Astrocyte of the hippocampus (primary cell): ENCODE measurements at regions not wholly inside any gene's neighbourhood (a gene's known extent, or its start where the extent isn't known, plus 50 kb on each side); places are given as distances from the start of the nearest gene placed in this dataset.
"Not testable (repeated sequence)": the region's sequence is repeated elsewhere in the genome, so short reads cannot be mapped to it uniquely, and the experiment has no call there.

Experiments
- DNase-seq: peaks from one replicate; pipeline ENCODE4 v3.0.0; 2011; ENCODE audit warnings: low read depth, low spot score

DNA sequence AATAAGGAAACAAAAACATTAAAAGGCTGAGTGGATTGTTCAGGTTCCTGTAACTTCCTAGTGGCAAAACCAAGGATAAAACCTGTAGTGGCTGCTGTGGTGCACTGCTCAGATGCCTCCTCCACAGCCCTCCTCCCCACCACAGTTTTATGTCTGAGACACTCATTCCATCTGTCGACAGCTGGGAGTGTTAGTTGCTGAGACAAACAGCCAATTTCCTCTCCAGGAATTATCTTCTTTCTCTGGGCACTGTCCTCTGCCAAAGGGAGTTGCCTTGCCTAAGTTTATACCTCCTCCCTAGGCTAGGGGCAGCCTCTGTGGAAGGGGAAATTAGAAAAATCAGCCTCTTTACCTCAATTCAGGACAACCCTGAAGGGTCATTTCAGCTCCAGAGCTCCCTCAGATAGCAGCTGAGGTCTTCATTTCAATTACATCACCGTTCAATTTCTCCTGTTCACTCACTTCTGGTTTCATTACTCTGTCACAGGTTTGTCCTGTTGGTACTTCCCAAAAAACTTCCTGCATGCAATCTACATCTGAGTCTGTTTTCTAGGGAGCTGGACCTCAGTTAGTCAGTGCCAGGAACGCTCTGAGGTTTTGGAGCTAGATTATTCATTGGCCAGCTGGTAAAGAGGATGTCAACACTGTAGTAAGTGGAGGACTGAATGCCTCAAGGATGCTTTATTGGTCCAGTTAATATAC lies 74.9 kb upstream of the ATP2B1 start:
- DNase-seq = no peak

DNA sequence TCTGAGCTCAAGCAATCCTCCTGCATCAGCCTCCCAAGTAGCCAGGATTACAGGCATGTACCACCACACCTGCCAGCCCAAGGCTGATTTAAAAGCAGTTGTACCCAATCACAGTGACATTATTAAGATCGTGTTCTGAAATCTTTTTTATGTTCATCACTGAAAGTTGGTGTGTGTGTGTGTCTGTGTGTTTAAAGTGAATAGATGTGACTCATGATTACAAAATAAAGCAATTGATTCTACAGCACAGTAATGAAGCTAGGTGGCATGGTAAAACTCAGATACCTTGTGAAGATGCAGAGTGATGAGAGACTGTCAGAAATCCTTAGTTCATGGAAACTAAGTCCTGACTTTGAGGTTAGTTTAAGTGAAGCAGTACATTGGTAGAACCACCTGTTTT lies 74.2 kb upstream of the ATP2B1 start:
- no peak for DNase-seq

DNA sequence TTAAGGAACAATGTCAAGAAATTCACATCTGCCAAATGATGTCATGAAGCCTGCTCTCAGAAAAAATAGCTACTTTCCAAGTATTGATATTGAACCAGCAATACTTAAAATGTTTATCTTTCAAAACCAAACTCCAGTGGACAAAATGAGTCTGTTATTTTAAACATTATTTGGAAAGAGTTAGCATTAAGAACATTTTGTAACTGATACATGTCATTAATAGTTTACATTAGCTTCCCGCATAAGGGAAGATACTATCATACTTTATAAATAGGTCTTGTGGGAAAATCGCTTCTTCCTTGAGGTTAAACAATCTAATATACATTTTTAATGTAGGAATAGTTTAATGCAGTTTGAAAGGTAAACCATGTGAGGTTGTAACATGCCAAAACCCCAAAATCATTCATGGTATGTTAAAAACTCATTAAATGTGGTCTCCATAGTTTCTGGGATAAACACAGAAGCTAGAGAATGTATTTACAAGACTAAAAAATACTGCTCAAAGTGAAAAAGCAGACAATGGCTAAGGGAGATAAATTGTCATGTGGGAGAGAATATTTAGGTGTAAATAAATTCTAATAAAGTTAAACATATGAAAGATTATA lies 73.4 kb upstream of the ATP2B1 start:
- no peak for DNase-seq

DNA sequence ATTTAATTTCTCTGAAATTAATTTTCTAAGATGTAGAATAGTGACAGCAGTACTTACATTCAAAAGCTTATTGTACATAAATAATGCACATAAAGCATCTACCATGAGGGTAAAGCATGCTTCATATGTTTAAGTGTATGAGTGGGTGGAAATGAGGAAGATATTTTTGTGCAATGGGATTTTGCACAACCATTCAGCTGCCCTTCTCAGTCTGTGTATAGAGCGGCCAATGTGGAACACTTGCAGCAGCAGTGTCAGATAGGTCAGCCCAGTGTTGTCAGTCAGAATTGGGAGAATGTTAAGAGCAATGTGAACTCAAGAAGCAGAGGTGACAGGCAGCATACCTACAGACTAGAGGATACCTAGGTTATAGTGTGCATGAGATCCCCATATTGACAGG lies 72.5 kb upstream of the ATP2B1 start:
- no peak for DNase-seq

DNA sequence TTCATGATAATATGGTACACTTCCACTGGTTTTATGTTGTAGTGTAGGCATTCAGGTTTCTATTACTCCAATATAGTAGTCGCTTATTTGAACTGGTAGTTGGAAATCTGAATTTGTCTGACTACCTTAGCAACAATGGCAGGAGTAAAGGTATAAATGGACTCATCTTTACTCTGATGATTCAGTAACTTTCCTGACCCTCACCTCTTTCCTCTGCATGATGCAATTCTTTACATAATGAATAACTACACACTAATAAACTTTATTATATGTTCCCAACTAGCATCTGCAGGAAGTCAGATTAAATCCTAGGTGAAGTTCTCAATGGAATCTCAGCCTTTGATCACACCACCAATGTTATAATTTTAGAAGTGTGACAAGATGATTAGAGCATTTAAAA lies 70.5 kb upstream of the ATP2B1 start:
- no peak for DNase-seq

DNA sequence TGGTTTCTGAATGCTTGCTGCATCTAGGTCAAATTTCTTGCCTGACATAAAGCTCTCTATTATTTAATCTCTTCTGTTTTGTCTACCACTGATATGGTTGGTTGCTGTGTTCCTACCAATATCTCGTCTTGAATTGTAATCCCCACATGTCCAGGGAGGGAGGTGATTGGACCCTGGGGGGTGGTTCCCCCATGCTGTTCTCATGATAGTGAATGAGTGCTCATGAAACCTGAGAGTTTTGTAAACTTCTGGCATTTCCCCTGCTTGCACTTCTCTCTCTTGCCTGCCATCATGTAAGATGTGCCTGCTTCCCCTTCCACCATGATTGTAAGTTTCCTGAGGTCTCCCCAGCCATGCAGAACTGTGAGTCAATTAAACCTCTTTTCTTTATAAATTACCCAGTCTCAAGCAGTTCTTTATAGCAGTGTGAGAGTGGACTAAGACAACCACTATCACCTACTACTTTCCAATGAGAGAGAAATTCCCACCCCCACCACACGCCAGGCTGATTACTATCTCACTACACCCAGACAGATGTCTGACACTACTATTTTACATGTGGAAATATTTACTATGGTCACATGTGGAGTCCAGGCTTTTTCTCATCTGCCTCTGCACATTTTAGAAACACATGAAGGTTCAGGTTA lies 69.2 kb upstream of the ATP2B1 start:
- no peak for DNase-seq

DNA sequence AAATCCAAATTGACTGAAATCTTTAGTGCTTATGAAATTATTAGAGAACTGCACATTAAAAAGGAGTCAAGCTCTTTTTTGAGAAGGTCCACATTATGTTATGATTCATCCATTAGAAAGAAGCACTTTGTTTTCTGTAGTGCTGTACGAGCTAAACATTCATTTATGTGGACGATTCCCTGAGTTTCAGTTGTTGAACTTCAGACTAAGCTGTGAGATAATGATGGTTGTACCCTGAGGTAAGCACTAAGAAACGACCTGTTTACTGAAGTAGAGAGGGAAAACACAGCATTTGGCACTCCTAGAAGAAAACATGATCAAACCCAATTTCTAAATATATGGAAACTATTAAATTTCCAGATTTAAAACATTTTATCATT lies 67.3 kb upstream of the ATP2B1 start:
- no peak for DNase-seq

DNA sequence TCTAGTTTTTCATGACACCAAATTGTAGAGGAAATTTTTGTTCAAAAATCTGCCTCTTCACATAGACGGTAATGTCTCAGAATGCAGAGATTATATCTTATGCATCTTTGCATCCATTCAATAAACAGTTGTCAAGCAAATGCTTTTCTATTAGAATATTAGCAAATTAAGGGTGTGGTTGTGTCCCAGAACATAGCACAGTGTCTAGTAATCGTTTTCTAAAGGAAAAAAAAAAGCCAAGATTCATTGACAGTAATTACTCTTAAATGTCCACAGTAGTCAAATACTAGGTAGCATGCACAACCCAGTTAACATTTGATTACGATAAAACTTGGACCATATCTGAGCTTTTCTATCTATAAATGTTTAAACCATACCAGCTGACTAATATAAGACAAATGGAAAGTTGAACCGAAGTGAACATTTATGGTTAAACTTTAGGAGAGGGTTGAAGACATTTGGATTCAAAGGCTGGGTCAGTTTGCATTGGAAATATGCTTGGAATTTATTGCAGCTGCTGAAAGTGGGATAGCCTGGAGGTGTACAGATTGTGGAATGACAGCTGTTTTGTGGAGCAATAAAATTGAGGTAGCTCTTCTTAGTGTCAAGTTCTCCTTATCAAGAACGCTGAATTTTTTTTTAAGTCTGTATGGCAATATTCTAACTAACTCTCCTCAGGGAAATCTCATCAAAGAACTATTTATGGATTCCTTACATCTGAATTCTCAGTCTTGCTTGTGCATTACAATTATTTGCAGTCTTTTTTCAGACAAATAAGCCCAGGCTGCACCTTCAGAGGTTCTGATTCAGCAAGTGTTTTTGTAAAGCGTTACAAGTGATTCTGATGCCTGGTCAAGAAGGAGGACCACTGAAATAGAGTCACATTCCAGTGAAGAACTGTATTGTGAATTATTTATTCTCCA lies 66.7 kb upstream of the ATP2B1 start:
- no peak for DNase-seq

DNA sequence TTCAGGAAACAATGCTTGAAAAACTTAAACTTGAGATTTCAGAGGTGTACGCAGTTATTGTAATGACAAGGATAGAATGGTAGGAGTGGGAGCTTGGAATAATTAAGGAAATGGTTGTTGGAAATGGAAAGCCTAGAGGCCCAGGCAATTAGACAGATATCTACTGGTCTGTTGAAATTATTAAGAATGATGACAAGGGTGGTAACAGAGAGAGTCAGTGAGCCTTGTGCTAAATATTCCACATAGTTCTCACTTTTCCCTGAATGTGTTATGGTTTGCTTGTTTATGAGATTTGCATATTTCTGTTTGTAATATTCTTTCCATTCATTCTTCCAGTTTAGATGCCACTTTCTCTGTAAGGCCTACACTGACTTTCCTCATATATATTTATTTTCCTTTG lies 66.0 kb upstream of the ATP2B1 start:
- no peak for DNase-seq

DNA sequence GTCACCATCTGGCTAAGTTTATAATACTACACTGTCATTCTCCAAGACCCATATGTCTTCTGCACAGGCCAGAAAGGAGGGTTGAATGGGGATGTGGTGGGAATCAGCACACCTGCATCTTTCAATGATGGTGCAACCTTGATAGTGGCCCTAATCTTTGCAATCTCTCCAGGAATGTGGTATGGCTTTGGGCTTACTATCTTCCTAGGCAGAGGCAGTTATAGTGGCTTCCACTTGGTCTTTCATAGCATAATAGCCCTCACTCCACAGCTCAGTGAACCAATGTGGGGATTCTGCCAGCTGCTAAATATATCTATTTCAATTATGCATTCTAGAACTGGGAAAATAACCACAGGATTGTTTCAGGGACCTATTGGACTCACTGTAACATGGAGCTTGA lies 61.8 kb upstream of the ATP2B1 start:
- DNase-seq = peak; percentile 45

DNA sequence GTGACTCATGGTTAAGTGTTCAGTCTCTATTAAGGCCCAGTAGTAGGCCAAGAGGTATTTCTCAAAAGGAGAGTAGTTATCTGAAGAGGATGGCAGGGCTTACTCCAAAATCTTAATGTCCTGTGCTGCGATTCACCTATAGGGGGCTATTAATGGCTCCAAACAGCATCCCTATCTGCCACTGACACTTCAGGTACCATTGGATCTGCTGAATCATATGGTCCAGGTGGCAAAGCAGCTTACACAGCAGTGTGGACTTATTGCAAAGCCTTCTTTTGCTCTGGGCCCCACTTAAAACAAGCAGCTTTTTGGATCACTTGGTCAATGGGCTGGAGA lies 60.8 kb upstream of the ATP2B1 start:
- no peak for DNase-seq

DNA sequence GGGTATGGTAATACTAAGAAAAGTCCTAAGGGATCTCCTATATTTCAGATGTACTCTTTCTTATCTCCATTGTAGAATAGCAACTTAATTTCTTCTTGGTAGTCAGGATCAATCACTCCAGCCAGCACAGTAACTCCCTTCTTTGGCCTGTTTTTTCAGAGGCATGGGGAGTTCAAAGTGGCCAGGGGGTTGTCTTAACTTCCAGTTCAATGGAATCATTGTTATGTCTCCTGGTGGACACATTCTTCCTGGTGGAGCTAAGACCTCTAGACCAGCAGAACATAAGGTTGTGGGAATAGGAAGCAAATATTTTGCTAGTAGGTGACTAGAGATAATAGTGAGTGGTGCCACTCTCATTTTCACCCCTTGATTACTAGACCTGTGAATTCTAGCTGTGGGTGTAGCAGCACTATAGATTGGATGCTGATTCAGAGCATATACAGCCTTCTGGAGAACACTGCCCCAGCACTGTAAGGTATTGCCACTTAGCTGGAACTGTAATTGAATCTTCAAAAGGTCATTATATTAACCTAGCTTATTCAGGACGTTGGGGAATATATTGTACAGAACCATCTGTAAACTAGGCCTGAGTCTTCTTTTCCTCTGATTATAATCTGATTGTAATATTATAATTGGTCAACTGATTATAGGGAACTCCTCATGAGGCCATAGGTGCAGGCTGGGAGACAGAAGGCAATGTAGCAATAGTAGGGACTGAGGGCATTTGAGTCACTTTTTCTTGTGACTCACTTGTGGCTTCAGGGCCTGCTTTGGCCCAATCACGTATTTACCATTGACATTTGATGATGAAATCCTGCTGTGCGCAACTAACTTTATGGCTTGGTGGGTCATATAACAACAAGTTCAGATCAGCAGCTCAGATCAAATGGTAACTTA lies 60.2 kb upstream of the ATP2B1 start:
- peak; percentile 47 for DNase-seq

DNA sequence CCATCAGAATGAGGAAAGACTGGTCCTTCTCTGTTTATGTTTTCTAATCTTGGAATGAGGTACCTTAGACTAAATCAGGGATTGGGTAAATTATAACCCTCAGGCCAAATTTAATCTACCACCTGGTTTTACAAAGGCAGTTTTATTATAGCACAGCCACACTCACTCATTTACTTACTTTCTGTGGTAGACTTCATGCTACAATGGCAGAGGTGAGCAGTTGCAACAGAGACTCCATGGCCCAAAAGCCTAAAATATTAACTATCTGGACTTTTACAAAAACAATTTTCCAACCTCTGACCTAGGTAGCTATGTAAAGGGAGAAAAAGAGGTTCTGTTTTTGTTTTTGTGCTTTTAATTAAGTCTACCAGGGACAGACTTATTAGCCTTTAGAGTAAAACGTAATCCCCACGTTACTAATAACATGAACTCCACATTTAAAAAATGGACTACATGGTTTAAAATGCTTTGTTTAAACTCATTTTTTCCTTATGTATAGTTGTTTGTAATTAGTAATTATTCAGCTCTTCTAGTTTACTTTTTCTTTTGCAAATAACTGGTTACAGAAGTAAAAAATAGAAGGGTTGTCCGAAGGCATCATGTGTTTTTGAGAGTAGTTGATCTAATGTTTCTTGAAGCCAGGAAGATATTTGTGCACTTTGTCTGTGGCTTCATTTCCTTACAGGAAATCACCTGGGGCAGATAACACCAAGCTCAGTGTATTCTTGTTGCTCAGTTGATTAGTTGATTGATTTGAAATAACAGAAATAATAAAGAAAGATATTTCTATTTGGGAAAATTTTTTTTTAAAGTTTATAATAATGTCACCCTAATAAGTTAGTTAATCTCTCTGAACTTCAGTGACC lies 57.6 kb upstream of the ATP2B1 start:
- no peak for DNase-seq

DNA sequence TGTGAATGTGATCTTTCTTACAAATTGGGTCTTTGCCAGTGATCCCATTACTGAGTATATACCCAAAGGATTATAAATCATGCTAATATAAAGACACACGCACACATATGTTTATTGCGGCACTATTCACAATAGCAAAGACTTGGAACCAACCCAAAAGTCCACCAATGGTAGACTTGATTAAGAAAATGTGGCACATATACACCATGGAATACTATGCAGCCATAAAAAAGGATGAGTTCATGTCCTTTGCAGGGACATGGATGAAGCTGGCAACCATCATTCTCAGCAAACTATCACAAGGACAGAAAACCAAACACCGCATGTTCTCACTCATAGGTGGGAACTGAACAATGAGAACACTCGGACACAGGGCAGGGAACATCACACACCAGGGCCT lies 55.5 kb upstream of the ATP2B1 start:
- not testable (repeated sequence) for DNase-seq

DNA sequence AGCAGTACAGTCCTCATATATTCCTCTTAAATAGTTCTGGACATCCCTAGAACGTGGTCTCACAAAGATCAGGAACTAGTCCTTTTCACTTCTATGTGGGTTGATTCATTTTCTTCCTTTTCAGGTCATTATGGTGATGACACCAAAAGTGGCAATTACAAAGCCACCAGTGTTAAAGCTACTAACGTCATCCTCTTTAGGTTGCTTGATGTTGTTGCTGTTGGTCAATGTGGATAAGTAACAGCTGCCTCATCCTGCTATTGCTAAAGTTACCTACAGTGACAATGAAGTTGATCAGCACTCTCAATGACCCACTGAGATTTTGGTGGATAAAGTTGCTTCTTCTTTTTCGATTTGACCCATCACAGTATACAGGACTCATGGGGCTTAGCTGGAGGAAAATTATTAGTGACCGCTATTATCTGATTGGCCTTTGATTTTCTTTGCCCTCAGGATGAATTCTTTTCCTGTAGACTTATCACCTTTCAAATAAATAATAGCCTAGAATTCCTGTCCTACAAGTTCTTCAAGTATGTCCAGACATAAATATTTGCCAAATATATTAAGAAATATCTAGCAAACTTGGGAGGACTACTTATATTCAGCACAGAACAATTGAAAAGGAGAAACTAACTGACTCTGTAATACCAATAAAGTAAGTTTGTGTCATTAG lies 54.0 kb upstream of the ATP2B1 start:
- DNase-seq = no peak

DNA sequence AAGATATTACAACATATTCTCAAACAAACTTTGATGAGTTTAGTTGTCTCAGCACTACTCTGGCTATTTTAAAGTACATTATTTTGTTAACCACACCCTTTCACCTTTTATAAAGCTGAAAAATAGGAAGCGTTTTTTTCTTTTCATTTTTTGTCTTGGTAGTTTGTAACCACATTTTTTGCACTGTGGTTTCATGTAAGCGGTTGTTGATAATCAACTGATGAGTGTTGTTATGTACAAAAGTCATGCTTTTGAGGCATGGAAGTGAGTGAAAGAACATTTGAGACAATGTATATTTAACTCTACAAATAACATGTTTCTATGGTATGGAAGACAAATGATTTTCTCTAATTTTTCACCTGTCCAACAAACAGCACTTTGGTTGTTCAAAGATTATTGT lies 52.1 kb upstream of the ATP2B1 start:
- DNase-seq = no peak
